Transverse colon (tissue), 4 donors: ENCODE measurements at regions not wholly inside any gene's neighbourhood (a gene's known extent, or its start where the extent isn't known, plus 50 kb on each side); places are given as distances from the start of the nearest gene placed in this dataset.

Source experiments
- DNase-seq: peaks from one replicate; pipeline ENCODE4 v3.0.0-alpha.2; 2019
- H3K27ac ChIP-seq, 4 donors: fragments of 200-600 bp; sonication (generic); 2 replicates each; pipeline ENCODE4 v1.5.1; 2016 to 2018; ENCODE audit warnings: inconsistent platforms in 4 of 4
- H3K27me3 ChIP-seq: fragments of 200-600 bp; sonication (generic); 2 replicates; pipeline ENCODE4 v1.5.1; 2017; ENCODE audit warnings: inconsistent platforms
- H3K36me3 ChIP-seq, 4 donors: fragments of 200-600 bp; sonication (generic); 2 replicates each; pipeline ENCODE4 v1.5.1; 2017 to 2019; ENCODE audit warnings: inconsistent platforms in 4 of 4
- H3K4me1 ChIP-seq, 4 donors: fragments of 200-600 bp; sonication (generic); 2 replicates each; pipeline ENCODE4 v1.5.1; 2017 to 2020; ENCODE audit warnings: inconsistent platforms in 4 of 4
- H3K4me3 ChIP-seq, 4 donors: fragments of 200-600 bp; sonication (generic); 1 replicate in 1 of 4; 2 replicates in 3 of 4; pipeline versions ENCODE4 v1.5.1 to v1.6.1; 2017 to 2019; ENCODE audit warnings: inconsistent platforms in 4 of 4
- H3K9me3 ChIP-seq, 2 donors: fragments of 200-600 bp; sonication (generic); 2 replicates each; pipeline ENCODE4 v1.5.1; 2017 to 2019; ENCODE audit warnings: inconsistent platforms in 2 of 2
- CTCF ChIP-seq, 5 experiments: fragments of 200-600 bp in 3 of 5; fragments of 450-650 bp in 2 of 5; sonication (generic) in 3 of 5; IDR thresholded peaks; 1 replicate in 2 of 5; 2 replicates in 3 of 5; pipeline ENCODE4 v1.5.1; 2016 to 2017; ENCODE audit warnings: antibody characterized with exemption in 5 of 5, inconsistent platforms in 3 of 5, mild to moderate bottlenecking in 2 of 5, moderate library complexity in 1 of 5
- EP300 ChIP-seq: sonication (generic); formaldehyde crosslinking; IDR thresholded peaks from one replicate; pipeline ENCODE4 v1.6.1; 2017; ENCODE audit warnings: antibody characterized with exemption, low read depth
- POLR2A ChIP-seq: fragments of 450-650 bp; IDR thresholded peaks from one replicate; pipeline ENCODE4 v1.6.1; 2016; ENCODE audit warnings: antibody characterized with exemption, mild to moderate bottlenecking, moderate library complexity
- POLR2AphosphoS5 ChIP-seq, 3 donors: sonication (generic); formaldehyde crosslinking; IDR thresholded peaks; one replicate each; pipeline ENCODE4 v1.6.1; 2016; ENCODE audit warnings: antibody characterized with exemption in 3 of 3
- WGBS, 2 donors: methylation state at CpG; one replicate each; pipeline ENCODE4 v1.1.5; 2018; ENCODE audit warnings: low coverage in 1 of 2; 5-methylcytosine and 5-hydroxymethylcytosine counted together
- in situ Hi-C, 4 donors: fragments of 200-750 bp; cut with MboI; loops; one replicate each; pipeline versions ENCODE4 v1.15.0 to v1.15.1; 2017; ENCODE audit warnings: low sequenced_read_pairs in 3 of 4, low pct_ligation_motif_present in 1 of 4, low pct_unique_long_range_greater_than_20kb in 1 of 4
- intact Hi-C: fragments of 100-400 bp; cut with DNase I; formaldehyde crosslinking; loops from one replicate; pipeline ENCODE4 v1.15.1; 2023; ENCODE audit warnings: low total_unique reads

GRCh38 chr12:76957301-76957700 is 78.5 kb upstream of the CSRP2 start:
- H3K36me3 ChIP-seq: no peaks in the 10 kb centered on the region
- TF ChIP-seq CTCF (IDR thresholded peaks at IDR 0.05) (no peak), POLR2AphosphoS5 (IDR thresholded peaks at IDR 0.05) (no peak), EP300 (no peak)
- no peak for DNase-seq
- no peaks in the 10 kb centered on the region for H3K4me1 ChIP-seq
- H3K4me3 ChIP-seq: no peak overlapping the region
- H3K27ac ChIP-seq: no peak overlapping the region
- intact Hi-C loops: no loop called here
- no peaks in the 10 kb centered on the region for H3K27me3 ChIP-seq
- in situ Hi-C loops: no loop called here
- no peaks in the 10 kb centered on the region for H3K9me3 ChIP-seq

GRCh38 chr12:76952995-76953394 is 74.2 kb upstream of the CSRP2 start:
- intact Hi-C loops: no loop called here
- H3K27ac ChIP-seq: no peak overlapping the region
- no peaks in the 10 kb centered on the region for H3K27me3 ChIP-seq
- in situ Hi-C loops: no loop called here
- H3K9me3 ChIP-seq: no peaks in the 10 kb centered on the region
- H3K4me3 ChIP-seq: no peak overlapping the region
- 28 to 78% methylated on average over 1 to 2 of the region's 2 CpGs for WGBS, 2 donors
- no peaks in the 10 kb centered on the region for H3K4me1 ChIP-seq
- TF ChIP-seq POLR2AphosphoS5 (IDR thresholded peaks at IDR 0.05) (no peak), EP300 (no peak)
- no peaks in the 10 kb centered on the region for H3K36me3 ChIP-seq
- DNase-seq: no peak

- H3K4me1 ChIP-seq: no peaks in the 10 kb centered on the region
- no peaks in the 10 kb centered on the region for H3K9me3 ChIP-seq
- intact Hi-C loops (no loop called here), in situ Hi-C loops (no loop called here)
- no peaks in the 10 kb centered on the region for H3K27me3 ChIP-seq
- no peak overlapping the region for H3K27ac ChIP-seq
- no peak for DNase-seq
- no peak overlapping the region for H3K4me3 ChIP-seq
- WGBS, 2 donors: 74% methylated on average over 3 of the region's 3 CpGs
- no peaks in the 10 kb centered on the region for H3K36me3 ChIP-seq
- TF ChIP-seq POLR2AphosphoS5 (IDR thresholded peaks at IDR 0.05): no peak
- TF ChIP-seq EP300: no peak
Observed at GRCh38 chr12:76948879-76949278, 70.1 kb upstream of the CSRP2 start.

GRCh38 chr12:76947304-76947703 is 68.5 kb upstream of the CSRP2 start:
- WGBS, 2 donors: 75 to 77% methylated on average over 2 to 3 of the region's 3 CpGs
- Histone ChIP-seq H3K36me3 (no peaks in the 10 kb centered on the region), H3K4me3 (no peak overlapping the region), H3K27me3 (no peaks in the 10 kb centered on the region), H3K9me3 (no peaks in the 10 kb centered on the region), H3K27ac (no peak overlapping the region), H3K4me1 (no peaks in the 10 kb centered on the region)
- in situ Hi-C loops (no loop called here), intact Hi-C loops (no loop called here)
- TF ChIP-seq POLR2AphosphoS5 (IDR thresholded peaks at IDR 0.05): no peak
- TF ChIP-seq EP300: no peak
- TF ChIP-seq POLR2A: no peak
- DNase-seq: no peak

GRCh38 chr12:76946446-76946845 is 67.6 kb upstream of the CSRP2 start:
- H3K9me3 ChIP-seq: no peaks in the 10 kb centered on the region
- no peak for TF ChIP-seq POLR2AphosphoS5 (IDR thresholded peaks at IDR 0.05)
- TF ChIP-seq EP300: no peak
- TF ChIP-seq POLR2A: no peak
- TF ChIP-seq CTCF (IDR thresholded peaks at IDR 0.05): no peak
- in situ Hi-C loops: no loop called here
- 45 to 52% methylated on average over 6 of the region's 6 CpGs for WGBS, 2 donors
- H3K27me3 ChIP-seq: no peaks in the 10 kb centered on the region
- no peak overlapping the region for H3K27ac ChIP-seq
- intact Hi-C loops: no loop called here
- DNase-seq: no peak
- no peak overlapping the region for H3K4me3 ChIP-seq
- H3K36me3 ChIP-seq: no peaks in the 10 kb centered on the region
- H3K4me1 ChIP-seq: no peaks in the 10 kb centered on the region

- H3K4me3 ChIP-seq: no peak overlapping the region
- H3K4me1 ChIP-seq: no peaks in the 10 kb centered on the region
- H3K27me3 ChIP-seq: no peaks in the 10 kb centered on the region
- WGBS, 2 donors: 83 to 93% methylated on average over 2 to 4 of the region's 4 CpGs
- no peak overlapping the region for H3K27ac ChIP-seq
- no peaks in the 10 kb centered on the region for H3K36me3 ChIP-seq
- intact Hi-C loops: no loop called here
- no peaks in the 10 kb centered on the region for H3K9me3 ChIP-seq
- DNase-seq: no peak
- in situ Hi-C loops: no loop called here
- no peak for TF ChIP-seq POLR2A
- TF ChIP-seq EP300: no peak
- no peak for TF ChIP-seq CTCF (IDR thresholded peaks at IDR 0.05)
Observed at GRCh38 chr12:76945867-76946266, 67.0 kb upstream of the CSRP2 start.
